ENCODE measurements at regions not wholly inside any gene's neighbourhood (a gene's known extent, or its start where the extent isn't known, plus 50 kb on each side); places are given as distances from the start of the nearest gene placed in this dataset.
"Not testable (repeated sequence)": the region's sequence is repeated elsewhere in the genome, so short reads cannot be mapped to it uniquely, and the experiment has no call there.

- no peak for TF ChIP-seq ZBTB33 (IDR thresholded peaks at IDR 0.05)
- no peak for TF ChIP-seq FOXA1 (IDR thresholded peaks at IDR 0.05)
- TF ChIP-seq RXRA (IDR thresholded peaks at IDR 0.05), result no peak
- no peak for TF ChIP-seq JUND (IDR thresholded peaks at IDR 0.05)
These were observed 109.1 kb upstream of the SCAF8 start (continued) for GRCh38 chr6:154624038-154624599.

GRCh38 chr6:154624727-154625126, 108.5 kb upstream of the SCAF8 start:
- not testable (repeated sequence) for H3K9ac ChIP-seq (ENCODE audit: low read depth in 1 of 2, low read length in 2 of 2); H3K27me3 ChIP-seq (ENCODE audit: control insufficient read depth in 4 of 4, insufficient read depth in 4 of 4, low read length in 3 of 4); H3K27ac ChIP-seq (ENCODE audit: low read depth in 1 of 2, low read length in 2 of 2); H3K4me3 ChIP-seq (ENCODE audit: low read depth in 1 of 3, low read length in 3 of 3); H3K9me3 ChIP-seq (ENCODE audit: control insufficient read depth in 4 of 4, low read length in 3 of 4); DNase-seq (ENCODE audit: low spot score); H3K4me1 ChIP-seq (ENCODE audit: control insufficient read depth in 4 of 4, insufficient read depth in 4 of 4, low read length in 3 of 4); H3K36me3 ChIP-seq (ENCODE audit: control insufficient read depth in 4 of 4, insufficient read depth in 3 of 4, low read depth in 1 of 4, low read length in 3 of 4)
- WGBS, result 82% methylated on average over 2 of the region's 2 CpGs

GRCh38 chr6:154625721-154626120, 107.5 kb upstream of the SCAF8 start:
- Histone ChIP-seq H3K4me3 (ENCODE audit: low read depth in 1 of 3, low read length in 3 of 3) (no peak overlapping the region), H3K27me3 (ENCODE audit: control insufficient read depth in 4 of 4, insufficient read depth in 4 of 4, low read length in 3 of 4) (no peaks in the 10 kb centered on the region), H3K9me3 (ENCODE audit: control insufficient read depth in 4 of 4, low read length in 3 of 4) (no peaks in the 10 kb centered on the region), H3K4me1 (ENCODE audit: control insufficient read depth in 4 of 4, insufficient read depth in 4 of 4, low read length in 3 of 4) (peaks cover 0 to 2% (median 0%) of the 10 kb centered on the region in 4 donors), H3K9ac (ENCODE audit: low read depth in 1 of 2, low read length in 2 of 2) (no peak overlapping the region), H3K27ac (ENCODE audit: low read depth in 1 of 2, low read length in 2 of 2) (no peak overlapping the region), H3K36me3 (ENCODE audit: control insufficient read depth in 4 of 4, insufficient read depth in 3 of 4, low read depth in 1 of 4, low read length in 3 of 4) (no peaks in the 10 kb centered on the region)
- WGBS, result 73% methylated on average over 3 of the region's 3 CpGs
- DNase-seq (ENCODE audit: low spot score), result no peak
- no peak for TF ChIP-seq RAD21 (IDR thresholded peaks at IDR 0.05)

GRCh38 chr6:154629127-154629526, 104.1 kb upstream of the SCAF8 start:
- Histone ChIP-seq H3K4me1 (ENCODE audit: control insufficient read depth in 4 of 4, insufficient read depth in 4 of 4, low read length in 3 of 4) (peaks cover 0 to 2% (median 0%) of the 10 kb centered on the region in 4 donors), H3K9ac (ENCODE audit: low read depth in 1 of 2, low read length in 2 of 2) (no peak overlapping the region), H3K9me3 (ENCODE audit: control insufficient read depth in 4 of 4, low read length in 3 of 4) (peaks cover 0 to 5% (median 1%) of the 10 kb centered on the region in 4 donors), H3K27ac (ENCODE audit: low read depth in 1 of 2, low read length in 2 of 2) (no peak overlapping the region), H3K4me3 (ENCODE audit: low read depth in 1 of 3, low read length in 3 of 3) (no peak overlapping the region), H3K27me3 (ENCODE audit: control insufficient read depth in 4 of 4, insufficient read depth in 4 of 4, low read length in 3 of 4) (no peaks in the 10 kb centered on the region), H3K36me3 (ENCODE audit: control insufficient read depth in 4 of 4, insufficient read depth in 3 of 4, low read depth in 1 of 4, low read length in 3 of 4) (no peaks in the 10 kb centered on the region)
- no peak for TF ChIP-seq SP1 (IDR thresholded peaks at IDR 0.05)
- no peak for TF ChIP-seq CTCF (IDR thresholded peaks at IDR 0.05; ENCODE audit: low read depth, low read length, missing input control)
- no peak for TF ChIP-seq GABPA (IDR thresholded peaks at IDR 0.05 in 1 of 2, conservative IDR thresholded peaks at IDR 0.05 in 1 of 2)
- DNase-seq (ENCODE audit: low spot score), result no peak
- WGBS, result 97% methylated on average over 1 of the region's 1 CpG
